Gastrocnemius medialis (tissue), 4 donors: ENCODE measurements at regions not wholly inside any gene's neighbourhood (a gene's known extent, or its start where the extent isn't known, plus 50 kb on each side); places are given as distances from the start of the nearest gene placed in this dataset.

Experiments
- CTCF ChIP-seq, 5 experiments: fragments of 450-650 bp in 3 of 5; fragments of 200-600 bp in 2 of 5; sonication (generic) in 2 of 5; IDR thresholded peaks in 4 of 5; conservative IDR thresholded peaks in 1 of 5; 1 replicate in 4 of 5; 2 replicates in 1 of 5; pipeline ENCODE4 v1.5.1; 2016 to 2019; ENCODE audit warnings: antibody characterized with exemption in 5 of 5, mild to moderate bottlenecking in 3 of 5, moderate library complexity in 3 of 5
- POLR2A ChIP-seq, 2 donors: fragments of 450-650 bp; IDR thresholded peaks; one replicate each; pipeline ENCODE4 v1.6.1; 2017; ENCODE audit warnings: antibody characterized with exemption in 2 of 2, mild to moderate bottlenecking in 2 of 2, moderate library complexity in 2 of 2

- no peak for TF ChIP-seq CTCF (IDR thresholded peaks at IDR 0.05 in 4 of 5, conservative IDR thresholded peaks at IDR 0.05 in 1 of 5)
- TF ChIP-seq POLR2A (IDR thresholded peaks at IDR 0.05), result no peak
These were observed 510.5 kb downstream of the NSUN3 start for GRCh38 chr3:94573337-94573736.
